ENCODE measurements at regions not wholly inside any gene's neighbourhood (a gene's known extent, or its start where the extent isn't known, plus 50 kb on each side); places are given as distances from the start of the nearest gene placed in this dataset.

- TF ChIP-seq PBX3 (IDR thresholded peaks at IDR 0.05), result no peak
- TF ChIP-seq BHLHE40 (IDR thresholded peaks at IDR 0.05; ENCODE audit: low read depth, low read length), result no peak
- no peak for TF ChIP-seq CTCF (IDR thresholded peaks at IDR 0.05)
- TF ChIP-seq HMGXB4 (CRISPR knock-in tag; IDR thresholded peaks at IDR 0.05; ENCODE audit: borderline replicate concordance), result no peak
- TF ChIP-seq POLR2A (IDR thresholded peaks at IDR 0.05; ENCODE audit: low read length), result no peak
- no peak for TF ChIP-seq MAFK (IDR thresholded peaks at IDR 0.05; ENCODE audit: partially characterized antibody)
- no peak for TF ChIP-seq MYC (IDR thresholded peaks at IDR 0.05; ENCODE audit: borderline replicate concordance, low read length)
- TF ChIP-seq EP300 (IDR thresholded peaks at IDR 0.05), result no peak
- TF ChIP-seq CHD4 (IDR thresholded peaks at IDR 0.05; ENCODE audit: borderline replicate concordance), result no peak
- no peak for TF ChIP-seq ZFP36 (IDR thresholded peaks at IDR 0.05; ENCODE audit: borderline replicate concordance, partially characterized antibody)
- TF ChIP-seq NFE2L2 (conservative IDR thresholded peaks at IDR 0.05; ENCODE audit: low read length), result no peak
- TF ChIP-seq HDAC2 (IDR thresholded peaks at IDR 0.05), result no peak
- no peak for TF ChIP-seq REST (IDR thresholded peaks at IDR 0.05)
- no peak for TF ChIP-seq MAX (IDR thresholded peaks at IDR 0.05)
Observed at GRCh38 chr2:74736589-74736988, 82.5 kb downstream of the SEMA4F start.

Measured in A549 (cell line).